ENCODE measurements at regions not wholly inside any gene's neighbourhood (a gene's known extent, or its start where the extent isn't known, plus 50 kb on each side); places are given as distances from the start of the nearest gene placed in this dataset.

GRCh38 chr2:144096531-144096930, 423.4 kb downstream of the ZEB2 start:
- no peak for DNase-seq
- peaks cover 28% of the 10 kb centered on the region for H3K36me3 Mint-ChIP-seq
- no peaks in the 10 kb centered on the region for H3K27me3 Mint-ChIP-seq
- no peak overlapping the region for H3K27ac Mint-ChIP-seq
- peaks cover 22% of the 10 kb centered on the region for H3K9me3 Mint-ChIP-seq
- H3K4me1 Mint-ChIP-seq = peaks cover 4% of the 10 kb centered on the region
- H3K4me3 Mint-ChIP-seq = no peak overlapping the region

- no peaks in the 10 kb centered on the region for H3K27me3 Mint-ChIP-seq
- H3K36me3 Mint-ChIP-seq = peaks cover 31% of the 10 kb centered on the region
- no peak overlapping the region for H3K4me3 Mint-ChIP-seq
- H3K4me1 Mint-ChIP-seq = no peaks in the 10 kb centered on the region
- no peak overlapping the region for H3K27ac Mint-ChIP-seq
- H3K9me3 Mint-ChIP-seq = peaks cover 25% of the 10 kb centered on the region
- no peak for DNase-seq
These were observed 425.3 kb downstream of the ZEB2 start for GRCh38 chr2:144094408-144095151.

- no peaks in the 10 kb centered on the region for H3K27me3 Mint-ChIP-seq
- no peak overlapping the region for H3K27ac Mint-ChIP-seq
- H3K36me3 Mint-ChIP-seq = peaks cover 33% of the 10 kb centered on the region
- peaks cover 3% of the 10 kb centered on the region for H3K4me1 Mint-ChIP-seq
- peaks cover 33% of the 10 kb centered on the region for H3K9me3 Mint-ChIP-seq
- no peak overlapping the region for H3K4me3 Mint-ChIP-seq
- no peak for DNase-seq
These were observed 428.3 kb downstream of the ZEB2 start for GRCh38 chr2:144091622-144092021.

GRCh38 chr2:144088863-144089262, 431.1 kb downstream of the ZEB2 start:
- Mint-ChIP-seq H3K4me1 (peaks cover 3% of the 10 kb centered on the region), H3K36me3 (peaks cover 17% of the 10 kb centered on the region), H3K4me3 (no peak overlapping the region), H3K27me3 (no peaks in the 10 kb centered on the region), H3K9me3 (peaks cover 18% of the 10 kb centered on the region), H3K27ac (no peak overlapping the region)
- DNase-seq = no peak

- DNase-seq = no peak
- Mint-ChIP-seq H3K4me1 (peaks cover 3% of the 10 kb centered on the region), H3K9me3 (peaks cover 13% of the 10 kb centered on the region), H3K4me3 (no peak overlapping the region), H3K36me3 (peaks cover 11% of the 10 kb centered on the region), H3K27me3 (no peaks in the 10 kb centered on the region), H3K27ac (no peak overlapping the region)
These were observed 433.0 kb downstream of the ZEB2 start for GRCh38 chr2:144086965-144087364.

- H3K9me3 Mint-ChIP-seq = peaks cover 8% of the 10 kb centered on the region
- peaks cover 3% of the 10 kb centered on the region for H3K4me1 Mint-ChIP-seq
- no peak overlapping the region for H3K27ac Mint-ChIP-seq
- no peak for DNase-seq
- H3K4me3 Mint-ChIP-seq = no peak overlapping the region
- peaks cover 6% of the 10 kb centered on the region for H3K36me3 Mint-ChIP-seq
- H3K27me3 Mint-ChIP-seq = no peaks in the 10 kb centered on the region
These were observed 434.9 kb downstream of the ZEB2 start for GRCh38 chr2:144085016-144085415.

- Mint-ChIP-seq H3K4me3 (no peak overlapping the region), H3K27ac (no peak overlapping the region), H3K27me3 (no peaks in the 10 kb centered on the region), H3K4me1 (peaks cover 3% of the 10 kb centered on the region), H3K9me3 (peaks cover 7% of the 10 kb centered on the region), H3K36me3 (peaks cover 6% of the 10 kb centered on the region)
- DNase-seq = no peak
These were observed 435.7 kb downstream of the ZEB2 start for GRCh38 chr2:144084114-144084661.

- H3K36me3 Mint-ChIP-seq = peaks cover 6% of the 10 kb centered on the region
- H3K27me3 Mint-ChIP-seq = no peaks in the 10 kb centered on the region
- no peak for DNase-seq
- no peak overlapping the region for H3K4me3 Mint-ChIP-seq
- no peak overlapping the region for H3K27ac Mint-ChIP-seq
- H3K4me1 Mint-ChIP-seq = peaks cover 3% of the 10 kb centered on the region
- peaks cover 2% of the 10 kb centered on the region for H3K9me3 Mint-ChIP-seq
These were observed 436.7 kb downstream of the ZEB2 start for GRCh38 chr2:144083211-144083610.

- Mint-ChIP-seq H3K27me3 (no peaks in the 10 kb centered on the region), H3K27ac (no peak overlapping the region), H3K9me3 (no peaks in the 10 kb centered on the region), H3K4me3 (no peak overlapping the region), H3K36me3 (peaks cover 3% of the 10 kb centered on the region), H3K4me1 (peaks cover 3% of the 10 kb centered on the region)
- no peak for DNase-seq
These were observed 437.1 kb downstream of the ZEB2 start for GRCh38 chr2:144082777-144083176.

GRCh38 chr2:144082327-144082726, 437.6 kb downstream of the ZEB2 start:
- no peak overlapping the region for H3K27ac Mint-ChIP-seq
- H3K4me1 Mint-ChIP-seq = peaks cover 3% of the 10 kb centered on the region
- no peak overlapping the region for H3K4me3 Mint-ChIP-seq
- no peaks in the 10 kb centered on the region for H3K9me3 Mint-ChIP-seq
- H3K27me3 Mint-ChIP-seq = no peaks in the 10 kb centered on the region
- DNase-seq = no peak
- peaks cover 3% of the 10 kb centered on the region for H3K36me3 Mint-ChIP-seq

GRCh38 chr2:144081272-144081671, 438.6 kb downstream of the ZEB2 start:
- no peak overlapping the region for H3K27ac Mint-ChIP-seq
- DNase-seq = no peak
- peaks cover 2% of the 10 kb centered on the region for H3K36me3 Mint-ChIP-seq
- no peak overlapping the region for H3K4me3 Mint-ChIP-seq
- no peaks in the 10 kb centered on the region for H3K27me3 Mint-ChIP-seq
- H3K9me3 Mint-ChIP-seq = no peaks in the 10 kb centered on the region
- no peaks in the 10 kb centered on the region for H3K4me1 Mint-ChIP-seq

- H3K9me3 Mint-ChIP-seq = no peaks in the 10 kb centered on the region
- no peaks in the 10 kb centered on the region for H3K27me3 Mint-ChIP-seq
- H3K27ac Mint-ChIP-seq = no peak overlapping the region
- H3K4me1 Mint-ChIP-seq = no peaks in the 10 kb centered on the region
- peaks cover 2% of the 10 kb centered on the region for H3K36me3 Mint-ChIP-seq
- H3K4me3 Mint-ChIP-seq = no peak overlapping the region
- DNase-seq = no peak
These were observed 440.1 kb downstream of the ZEB2 start for GRCh38 chr2:144079803-144080202.

GRCh38 chr2:144078802-144079724, 440.9 kb downstream of the ZEB2 start:
- H3K27me3 Mint-ChIP-seq = no peaks in the 10 kb centered on the region
- H3K4me3 Mint-ChIP-seq = no peak overlapping the region
- no peak for DNase-seq
- no peak overlapping the region for H3K27ac Mint-ChIP-seq
- no peaks in the 10 kb centered on the region for H3K9me3 Mint-ChIP-seq
- H3K36me3 Mint-ChIP-seq = peaks cover 2% of the 10 kb centered on the region
- H3K4me1 Mint-ChIP-seq = no peaks in the 10 kb centered on the region

- Mint-ChIP-seq H3K36me3 (peaks cover 2% of the 10 kb centered on the region), H3K4me1 (no peaks in the 10 kb centered on the region), H3K27ac (no peak overlapping the region), H3K9me3 (no peaks in the 10 kb centered on the region), H3K4me3 (no peak overlapping the region), H3K27me3 (no peaks in the 10 kb centered on the region)
- DNase-seq = no peak
These were observed 441.8 kb downstream of the ZEB2 start for GRCh38 chr2:144078106-144078505.

GRCh38 chr2:144074450-144074849, 445.5 kb downstream of the ZEB2 start:
- no peaks in the 10 kb centered on the region for H3K4me1 Mint-ChIP-seq
- H3K36me3 Mint-ChIP-seq = peaks cover 3% of the 10 kb centered on the region
- no peaks in the 10 kb centered on the region for H3K9me3 Mint-ChIP-seq
- no peak overlapping the region for H3K4me3 Mint-ChIP-seq
- no peak overlapping the region for H3K27ac Mint-ChIP-seq
- no peak for DNase-seq
- no peaks in the 10 kb centered on the region for H3K27me3 Mint-ChIP-seq
